ENCODE measurements at regions not wholly inside any gene's neighbourhood (a gene's known extent, or its start where the extent isn't known, plus 50 kb on each side); places are given as distances from the start of the nearest gene placed in this dataset.
"Not testable (repeated sequence)": the region's sequence is repeated elsewhere in the genome, so short reads cannot be mapped to it uniquely, and the experiment has no call there.

GRCh38 chr1:106396020-106396419 lies 660.5 kb upstream of the PRMT6 start:
- no peaks in the 10 kb centered on the region for H3K27me3 ChIP-seq (ENCODE audit: insufficient read depth, low read depth, severe bottlenecking)
- no peaks in the 10 kb centered on the region for H3K9me3 ChIP-seq (ENCODE audit: severe bottlenecking)

GRCh38 chr1:106398391-106398790 lies 658.1 kb upstream of the PRMT6 start:
- no peaks in the 10 kb centered on the region for H3K27me3 ChIP-seq (ENCODE audit: insufficient read depth, low read depth, severe bottlenecking)
- DNase-seq: no peak
- TF ChIP-seq CTCF (IDR thresholded peaks at IDR 0.05; ENCODE audit: low read depth, low read length): no peak
- H3K9me3 ChIP-seq (ENCODE audit: severe bottlenecking): no peaks in the 10 kb centered on the region
- H3K36me3 ChIP-seq: no peaks in the 10 kb centered on the region
- H3K4me3 ChIP-seq (ENCODE audit: low read depth, low read length): no peak overlapping the region
- H3K27ac ChIP-seq: no peak overlapping the region

More at GRCh38 chr1:106396020-106396419, 660.5 kb upstream of the PRMT6 start:
- DNase-seq: no peak
- Histone ChIP-seq H3K36me3 (no peaks in the 10 kb centered on the region), H3K27ac (no peak overlapping the region), H3K4me3 (ENCODE audit: low read depth, low read length) (no peak overlapping the region)
- no peak for TF ChIP-seq CTCF (IDR thresholded peaks at IDR 0.05; ENCODE audit: low read depth, low read length)

GRCh38 chr1:106406114-106406513 lies 650.4 kb upstream of the PRMT6 start:
- TF ChIP-seq CTCF (IDR thresholded peaks at IDR 0.05; ENCODE audit: low read depth, low read length): no peak
- H3K36me3 ChIP-seq: no peaks in the 10 kb centered on the region
- H3K27ac ChIP-seq: no peak overlapping the region
- no peaks in the 10 kb centered on the region for H3K27me3 ChIP-seq (ENCODE audit: insufficient read depth, low read depth, severe bottlenecking)
- no peaks in the 10 kb centered on the region for H3K9me3 ChIP-seq (ENCODE audit: severe bottlenecking)
- DNase-seq: no peak
- H3K4me3 ChIP-seq (ENCODE audit: low read depth, low read length): no peak overlapping the region

GRCh38 chr1:106412321-106412720 lies 644.2 kb upstream of the PRMT6 start:
- H3K27me3 ChIP-seq (ENCODE audit: insufficient read depth, low read depth, severe bottlenecking); H3K27ac ChIP-seq; H3K4me3 ChIP-seq (ENCODE audit: low read depth, low read length); H3K9me3 ChIP-seq (ENCODE audit: severe bottlenecking); H3K36me3 ChIP-seq; DNase-seq: not testable (repeated sequence)

GRCh38 chr1:106435269-106435668 lies 621.2 kb upstream of the PRMT6 start:
- Histone ChIP-seq H3K36me3 (no peaks in the 10 kb centered on the region), H3K27ac (no peak overlapping the region), H3K27me3 (ENCODE audit: insufficient read depth, low read depth, severe bottlenecking) (no peaks in the 10 kb centered on the region), H3K4me3 (ENCODE audit: low read depth, low read length) (no peak overlapping the region), H3K9me3 (ENCODE audit: severe bottlenecking) (no peaks in the 10 kb centered on the region)
- DNase-seq: no peak
- TF ChIP-seq CTCF (IDR thresholded peaks at IDR 0.05; ENCODE audit: low read depth, low read length): no peak

- Histone ChIP-seq H3K27ac (no peak overlapping the region), H3K4me3 (ENCODE audit: low read depth, low read length) (no peak overlapping the region), H3K9me3 (ENCODE audit: severe bottlenecking) (no peaks in the 10 kb centered on the region), H3K27me3 (ENCODE audit: insufficient read depth, low read depth, severe bottlenecking) (no peaks in the 10 kb centered on the region), H3K36me3 (no peaks in the 10 kb centered on the region)
- no peak for DNase-seq
- no peak for TF ChIP-seq CTCF (IDR thresholded peaks at IDR 0.05; ENCODE audit: low read depth, low read length)
Measured at GRCh38 chr1:106439475-106439874, 617.0 kb upstream of the PRMT6 start.

Measured in WERI-Rb-1 (cell line).